Spleen (tissue), 11 donors: ENCODE measurements at regions not wholly inside any gene's neighbourhood (a gene's known extent, or its start where the extent isn't known, plus 50 kb on each side); places are given as distances from the start of the nearest gene placed in this dataset.
"Not testable (repeated sequence)": the region's sequence is repeated elsewhere in the genome, so short reads cannot be mapped to it uniquely, and the experiment has no call there.

Source experiments
- DNase-seq: peaks from one replicate; pipeline ENCODE4 v3.0.0-alpha.2; 2020
- H3K27ac ChIP-seq, 8 donors: fragments of 200-600 bp; sonication (generic) in 7 of 8; 1 replicate in 4 of 8; 2 replicates in 4 of 8; pipeline versions ENCODE4 v1.5.0 to v1.8.0; 2016 to 2021; ENCODE audit warnings: inconsistent platforms in 4 of 8, mild to moderate bottlenecking in 4 of 8, moderate library complexity in 1 of 8
- H3K27me3 ChIP-seq, 7 donors: fragments of 200-600 bp; sonication (generic) in 6 of 7; replicated peaks in 1 of 7; 1 replicate in 4 of 7; 2 replicates in 3 of 7; pipeline versions ENCODE4 v1.5.0 to v1.8.0; 2016 to 2021; ENCODE audit warnings: inconsistent platforms in 3 of 7, mild to moderate bottlenecking in 1 of 7
- H3K36me3 ChIP-seq, 6 donors: fragments of 200-600 bp; sonication (generic) in 5 of 6; 1 replicate in 4 of 6; 2 replicates in 2 of 6; pipeline versions ENCODE4 v1.5.0 to v1.8.0; 2016 to 2021; ENCODE audit warnings: inconsistent platforms in 2 of 6
- H3K4me1 ChIP-seq, 6 donors: fragments of 200-600 bp; sonication (generic) in 5 of 6; 1 replicate in 3 of 6; 2 replicates in 3 of 6; pipeline versions ENCODE4 v1.5.0 to v1.8.0; 2016 to 2021; ENCODE audit warnings: inconsistent platforms in 3 of 6
- H3K4me3 ChIP-seq, 8 donors: fragments of 200-600 bp; sonication (generic) in 7 of 8; 1 replicate in 4 of 8; 2 replicates in 4 of 8; pipeline versions ENCODE4 v1.5.0 to v1.8.0; 2016 to 2021; ENCODE audit warnings: inconsistent platforms in 4 of 8, mild to moderate bottlenecking in 4 of 8, moderate library complexity in 2 of 8
- H3K9me3 ChIP-seq, 8 donors: fragments of 200-600 bp; sonication (generic) in 7 of 8; 1 replicate in 4 of 8; 2 replicates in 4 of 8; pipeline versions ENCODE4 v1.5.0 to v1.8.0; 2016 to 2021; ENCODE audit warnings: inconsistent platforms in 4 of 8
- POLR2A ChIP-seq, 3 donors: fragments of 450-650 bp; IDR thresholded peaks; one replicate each; pipeline ENCODE4 v1.5.1; 2017; ENCODE audit warnings: antibody characterized with exemption in 3 of 3, mild to moderate bottlenecking in 1 of 3
- POLR2AphosphoS5 ChIP-seq, 3 donors: sonication (generic); formaldehyde crosslinking; IDR thresholded peaks; one replicate each; pipeline ENCODE4 v1.5.1; 2017; ENCODE audit warnings: antibody characterized with exemption in 3 of 3
- WGBS, 5 donors: extraction: QIAGEN DNeasy Blood & Tissue Kit in 3 of 5; methylation state at CpG; one replicate each; pipeline versions ENCODE4 v1.1.5 to v1.1.7; 2013 to 2018; 5-methylcytosine and 5-hydroxymethylcytosine counted together
- intact Hi-C: fragments of 100-400 bp; cut with DNase I; formaldehyde crosslinking; loops from one replicate; pipeline ENCODE4 v1.15.0; 2023; ENCODE audit warnings: low total_unique reads
- TF ChIP-seq, protein P1 (sequence below), 11 experiments: fragments of 200-600 bp in 7 of 11; fragments of 450-650 bp in 4 of 11; sonication (generic) in 4 of 11; IDR thresholded peaks in 8 of 11; conservative IDR thresholded peaks in 3 of 11; 1 replicate in 7 of 11; 2 replicates in 4 of 11; pipeline versions ENCODE4 v1.4.0 to v1.8.0; 2016 to 2021; ENCODE audit warnings: antibody characterized with exemption in 11 of 11, inconsistent platforms in 4 of 11, mild to moderate bottlenecking in 1 of 11
- donor health status: healthy with polysubstance abuse.
- donor health status: DM: no; HTN: no; CAD: no; lungs with moderate emphysema.
- donor health status: DM: no; HTN: no; CAD: no.
- donor health status: Bipolar disorder and iron deficiency.
- donor health status: healthy.
- donor health status: DM: no; HTN: no; CAD: no.
- donor health status: DM: yes; HTN: yes; CAD: no.

DNA sequence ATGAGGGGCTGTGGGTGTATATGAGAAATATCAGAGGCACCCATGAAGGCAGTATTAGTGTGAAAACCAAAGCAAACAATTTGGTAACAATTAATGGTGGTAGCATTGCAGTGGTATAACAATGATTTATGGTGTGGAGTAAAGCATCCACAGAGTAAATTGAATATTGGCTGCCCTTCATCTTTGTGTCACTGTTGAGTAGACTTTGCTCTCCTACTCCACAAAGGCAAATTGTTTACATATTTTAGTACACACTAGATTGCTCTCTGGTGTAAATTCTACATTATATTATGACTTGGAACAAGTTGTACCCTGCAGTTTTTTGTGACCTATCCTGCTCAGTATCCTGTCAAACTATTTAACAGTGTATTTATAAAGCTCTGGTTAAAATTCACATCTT is 455.5 kb upstream of the RORB start:
- no peaks in the 10 kb centered on the region for H3K27me3 ChIP-seq

DNA sequence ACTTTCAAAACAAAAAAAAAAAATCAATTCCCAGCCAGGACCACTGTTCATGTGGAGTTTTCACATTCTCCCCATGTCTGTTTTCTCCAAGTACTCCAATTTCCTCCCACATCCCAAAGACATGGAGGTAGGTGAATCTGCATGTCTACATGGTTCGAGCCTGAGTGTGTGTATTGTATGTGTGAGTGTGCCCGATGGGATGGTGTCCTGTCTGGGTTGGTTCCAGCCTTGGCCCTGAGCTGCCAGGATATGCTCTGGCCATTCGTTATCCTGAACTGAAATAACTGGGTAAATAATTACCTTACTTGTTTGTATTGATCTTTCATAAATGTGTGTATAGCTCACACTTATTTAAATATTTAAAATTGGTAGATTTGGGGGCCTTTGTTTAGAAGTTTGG is 452.3 kb upstream of the RORB start:
- no peak overlapping the region for H3K4me3 ChIP-seq
- DNase-seq: no peak
- intact Hi-C loops: no loop called here
- H3K27ac ChIP-seq: no peak overlapping the region
- no peaks in the 10 kb centered on the region for H3K9me3 ChIP-seq
- TF ChIP-seq, protein P1, sequence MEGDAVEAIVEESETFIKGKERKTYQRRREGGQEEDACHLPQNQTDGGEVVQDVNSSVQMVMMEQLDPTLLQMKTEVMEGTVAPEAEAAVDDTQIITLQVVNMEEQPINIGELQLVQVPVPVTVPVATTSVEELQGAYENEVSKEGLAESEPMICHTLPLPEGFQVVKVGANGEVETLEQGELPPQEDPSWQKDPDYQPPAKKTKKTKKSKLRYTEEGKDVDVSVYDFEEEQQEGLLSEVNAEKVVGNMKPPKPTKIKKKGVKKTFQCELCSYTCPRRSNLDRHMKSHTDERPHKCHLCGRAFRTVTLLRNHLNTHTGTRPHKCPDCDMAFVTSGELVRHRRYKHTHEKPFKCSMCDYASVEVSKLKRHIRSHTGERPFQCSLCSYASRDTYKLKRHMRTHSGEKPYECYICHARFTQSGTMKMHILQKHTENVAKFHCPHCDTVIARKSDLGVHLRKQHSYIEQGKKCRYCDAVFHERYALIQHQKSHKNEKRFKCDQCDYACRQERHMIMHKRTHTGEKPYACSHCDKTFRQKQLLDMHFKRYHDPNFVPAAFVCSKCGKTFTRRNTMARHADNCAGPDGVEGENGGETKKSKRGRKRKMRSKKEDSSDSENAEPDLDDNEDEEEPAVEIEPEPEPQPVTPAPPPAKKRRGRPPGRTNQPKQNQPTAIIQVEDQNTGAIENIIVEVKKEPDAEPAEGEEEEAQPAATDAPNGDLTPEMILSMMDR (IDR thresholded peaks at IDR 0.05 in 8 of 11, conservative IDR thresholded peaks at IDR 0.05 in 3 of 11): no peak
- no peak for TF ChIP-seq POLR2AphosphoS5 (IDR thresholded peaks at IDR 0.05)
- TF ChIP-seq POLR2A (IDR thresholded peaks at IDR 0.05): no peak
- H3K36me3 ChIP-seq: no peaks in the 10 kb centered on the region
- no peaks in the 10 kb centered on the region for H3K27me3 ChIP-seq
- H3K4me1 ChIP-seq: no peaks in the 10 kb centered on the region
- 79 to 92% (median 89%) methylated on average over 3 of the region's 3 CpGs for WGBS, 5 donors

More for the DNA sequence above, 455.5 kb upstream of the RORB start:
- Histone ChIP-seq H3K27ac (no peak overlapping the region), H3K4me3 (no peak overlapping the region), H3K4me1 (no peaks in the 10 kb centered on the region), H3K9me3 (no peaks in the 10 kb centered on the region), H3K36me3 (no peaks in the 10 kb centered on the region)
- TF ChIP-seq, protein P1 (IDR thresholded peaks at IDR 0.05 in 8 of 11, conservative IDR thresholded peaks at IDR 0.05 in 3 of 11): no peak
- TF ChIP-seq POLR2AphosphoS5 (IDR thresholded peaks at IDR 0.05) (no peak), POLR2A (IDR thresholded peaks at IDR 0.05) (no peak)
- no peak for DNase-seq
- intact Hi-C loops: no loop called here

DNA sequence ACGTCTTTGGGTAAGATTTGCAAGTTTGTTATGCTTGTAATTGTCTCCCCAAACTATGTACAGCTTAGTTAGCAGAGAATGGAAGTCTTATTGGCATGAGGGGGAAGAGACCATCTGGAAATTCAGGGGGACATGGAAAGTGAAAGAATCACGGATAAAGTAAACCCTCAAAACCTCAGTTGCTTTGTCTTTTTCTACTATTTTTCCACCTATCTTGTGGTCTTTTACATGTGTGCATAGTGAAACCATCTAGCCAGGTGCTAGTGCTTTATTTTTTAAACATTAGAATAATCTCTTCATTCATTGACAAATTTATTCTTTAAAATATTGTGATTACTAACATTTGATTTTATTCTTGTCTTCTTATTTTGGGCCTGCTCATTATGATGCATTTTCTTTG is 441.1 kb upstream of the RORB start:
- Histone ChIP-seq H3K4me1 (no peaks in the 10 kb centered on the region), H3K36me3 (no peaks in the 10 kb centered on the region), H3K27me3 (no peaks in the 10 kb centered on the region), H3K27ac (no peak overlapping the region), H3K4me3 (no peak overlapping the region), H3K9me3 (peaks cover 0 to 22% (median 19%) of the 10 kb centered on the region in 8 donors)
- 48 to 69% (median 59%) methylated on average over 2 of the region's 2 CpGs for WGBS, 5 donors
- intact Hi-C loops: no loop called here
- TF ChIP-seq POLR2AphosphoS5 (IDR thresholded peaks at IDR 0.05): no peak
- TF ChIP-seq, protein P1 (IDR thresholded peaks at IDR 0.05 in 8 of 11, conservative IDR thresholded peaks at IDR 0.05 in 3 of 11): no peak
- no peak for TF ChIP-seq POLR2A (IDR thresholded peaks at IDR 0.05)
- DNase-seq: no peak

DNA sequence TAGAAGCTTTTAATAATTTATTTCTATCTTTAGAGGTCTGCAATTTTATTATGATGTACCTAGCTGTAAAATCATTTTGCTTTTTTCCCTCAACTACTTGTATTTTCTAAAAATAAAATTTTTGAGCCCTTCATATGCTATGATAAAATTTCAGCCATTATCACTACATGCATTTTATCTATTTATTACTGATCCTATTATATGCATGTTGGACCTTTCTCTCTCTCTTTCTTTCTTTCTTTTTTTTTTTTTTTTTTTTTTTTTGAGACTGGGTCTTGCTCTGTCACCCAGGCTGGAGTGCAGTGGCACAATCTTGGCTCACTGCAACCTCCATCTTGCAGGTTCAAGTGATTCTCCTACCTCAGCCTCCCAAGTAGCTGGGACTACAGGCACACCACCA is 440.1 kb upstream of the RORB start:
- H3K36me3 ChIP-seq, H3K27ac ChIP-seq, intact Hi-C loops, H3K27me3 ChIP-seq, DNase-seq, H3K4me1 ChIP-seq, H3K4me3 ChIP-seq: not testable (repeated sequence)
- peaks cover 0 to 31% (median 20%) of the 10 kb centered on the region in 8 donors for H3K9me3 ChIP-seq

DNA sequence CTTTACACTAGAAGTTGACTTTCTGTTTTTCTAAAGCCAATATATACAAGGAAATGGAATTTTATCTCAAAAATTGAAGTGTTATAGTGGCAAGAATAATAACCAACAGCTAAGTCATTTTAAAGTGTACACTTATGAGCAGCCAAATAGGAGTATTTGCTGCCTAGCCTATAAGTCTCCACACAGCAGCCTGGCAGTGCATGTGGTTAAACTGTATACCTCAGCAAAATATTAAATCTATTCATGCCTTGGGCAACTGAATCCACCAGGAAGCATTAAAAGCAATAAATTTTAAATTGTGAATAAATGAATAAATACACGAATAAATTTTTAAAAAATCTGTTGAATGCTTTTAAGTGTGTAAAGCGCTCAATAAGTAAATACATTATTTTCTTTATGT is 432.4 kb upstream of the RORB start:
- no peak overlapping the region for H3K4me3 ChIP-seq
- DNase-seq: no peak
- H3K27me3 ChIP-seq: no peaks in the 10 kb centered on the region
- H3K4me1 ChIP-seq: no peaks in the 10 kb centered on the region
- H3K36me3 ChIP-seq: no peaks in the 10 kb centered on the region
- intact Hi-C loops: no loop called here
- WGBS, 5 donors: 47 to 73% (median 66%) methylated on average over 2 of the region's 2 CpGs
- H3K9me3 ChIP-seq: peaks cover 0 to 9% (median under 1%) of the 10 kb centered on the region in 8 donors
- H3K27ac ChIP-seq: no peak overlapping the region
- no peak for TF ChIP-seq POLR2AphosphoS5 (IDR thresholded peaks at IDR 0.05)
- TF ChIP-seq, protein P1 (IDR thresholded peaks at IDR 0.05 in 8 of 11, conservative IDR thresholded peaks at IDR 0.05 in 3 of 11): no peak
- no peak for TF ChIP-seq POLR2A (IDR thresholded peaks at IDR 0.05)
